GM23338 (cell line): ENCODE measurements at regions not wholly inside any gene's neighbourhood (a gene's known extent, or its start where the extent isn't known, plus 50 kb on each side); places are given as distances from the start of the nearest gene placed in this dataset.

Source experiments
- ATAC-seq: fragments of 200-7000 bp; cut with Tn5 transposase; 3 replicates; pipeline ENCODE4 v1.9.1; 2020
- DNase-seq: peaks from one replicate; pipeline ENCODE4 v3.0.0-alpha.2; 2015; ENCODE audit warnings: low spot score
- H2AFZ ChIP-seq: fragments of 200-600 bp; sonication (generic); 2 replicates; pipeline ENCODE4 v1.8.0; 2016; ENCODE audit warnings: antibody characterized with exemption, mild to moderate bottlenecking, moderate library complexity
- H3F3A ChIP-seq: fragments of 200-600 bp; sonication (generic); replicated peaks from 2 replicates; pipeline ENCODE4 v1.8.0; 2017; ENCODE audit warnings: antibody characterized with exemption, mixed run types, low read depth
- H3K27ac ChIP-seq: fragments of 200-600 bp; sonication (generic); 2 replicates; pipeline ENCODE4 v1.6.1; 2016; ENCODE audit warnings: low read depth
- H3K27me3 ChIP-seq: fragments of 200-600 bp; sonication (generic); 2 replicates; pipeline ENCODE4 v1.8.0; 2016; ENCODE audit warnings: mild to moderate bottlenecking, mixed run types, moderate library complexity; ENCODE audit not compliant: insufficient read depth
- H3K36me3 ChIP-seq: fragments of 200-600 bp; sonication (generic); 2 replicates; pipeline ENCODE4 v1.8.0; 2016; ENCODE audit warnings: mild to moderate bottlenecking; ENCODE audit not compliant: insufficient read depth
- H3K4me1 ChIP-seq: fragments of 200-600 bp; sonication (generic); 2 replicates; pipeline ENCODE4 v1.8.0; 2016; ENCODE audit warnings: mild to moderate bottlenecking, moderate library complexity; ENCODE audit not compliant: insufficient read depth
- H3K4me2 ChIP-seq: fragments of 200-600 bp; sonication (generic); 2 replicates; pipeline ENCODE4 v1.7.1; 2017; ENCODE audit warnings: mixed run types
- H3K4me3 ChIP-seq: fragments of 200-600 bp; sonication (generic); 2 replicates; pipeline ENCODE4 v1.6.1; 2016; ENCODE audit warnings: mixed run types
- H3K79me2 ChIP-seq: fragments of 200-600 bp; sonication (generic); replicated peaks from 2 replicates; pipeline ENCODE4 v1.8.0; 2017; ENCODE audit warnings: mild to moderate bottlenecking; ENCODE audit not compliant: insufficient read depth
- H3K9me2 ChIP-seq: fragments of 200-600 bp; sonication (generic); 2 replicates; pipeline ENCODE4 v1.8.0; 2017; ENCODE audit not compliant: insufficient read depth
- H4K20me1 ChIP-seq: fragments of 200-600 bp; sonication (generic); replicated peaks from 2 replicates; pipeline ENCODE4 v1.8.0; 2017; ENCODE audit warnings: mild to moderate bottlenecking; ENCODE audit not compliant: insufficient read depth
- H3K27ac Mint-ChIP-seq: 2 replicates; pipeline ENCODE4 v1.8.0; 2020; ENCODE audit warnings: inconsistent platforms, mild to moderate bottlenecking, moderate library complexity, mixed read lengths
- H3K27me3 Mint-ChIP-seq: 3 replicates; pipeline ENCODE4 v1.8.0; 2022; ENCODE audit warnings: low read depth, mild to moderate bottlenecking, moderate library complexity, mixed read lengths, inconsistent platforms; ENCODE audit not compliant: insufficient read depth, poor library complexity
- H3K36me3 Mint-ChIP-seq: 3 replicates; pipeline ENCODE4 v1.8.0; 2021; ENCODE audit warnings: low read depth, mild to moderate bottlenecking, inconsistent platforms, moderate library complexity, mixed read lengths
- H3K4me1 Mint-ChIP-seq: 3 replicates; pipeline ENCODE4 v1.8.0; 2020; ENCODE audit warnings: mild to moderate bottlenecking, inconsistent platforms, mixed read lengths
- H3K4me3 Mint-ChIP-seq: 3 replicates; pipeline ENCODE4 v1.8.0; 2021; ENCODE audit warnings: moderate library complexity, mild to moderate bottlenecking, inconsistent platforms, mixed read lengths
- H3K9me3 Mint-ChIP-seq: 3 replicates; pipeline ENCODE4 v1.8.0; 2020; ENCODE audit warnings: moderate library complexity, mild to moderate bottlenecking, inconsistent platforms, mixed read lengths
- CREB1 ChIP-seq: fragments of 250-450 bp; sonication (Bioruptor Pico); IDR thresholded peaks from 2 replicates; pipeline ENCODE4 v1.5.0; 2020; ENCODE audit warnings: low read depth, mild to moderate bottlenecking, moderate library complexity
- EZH2 ChIP-seq: fragments of 200-600 bp; sonication (generic); IDR thresholded peaks from one replicate; pipeline ENCODE4 v1.8.0; 2017; ENCODE audit warnings: antibody characterized with exemption, mild to moderate bottlenecking, low read depth; ENCODE audit not compliant: unreplicated experiment
- EZH2phosphoT487 ChIP-seq: fragments of 200-600 bp; sonication (generic); IDR thresholded peaks from one replicate; pipeline ENCODE4 v1.8.1; 2018; ENCODE audit warnings: antibody characterized with exemption; ENCODE audit not compliant: unreplicated experiment
- JUNB ChIP-seq: IDR thresholded peaks from one replicate; pipeline ENCODE4 v1.6.1; 2016; ENCODE audit warnings: antibody characterized with exemption; ENCODE audit not compliant: unreplicated experiment
- NANOG ChIP-seq: IDR thresholded peaks from 2 replicates; pipeline ENCODE4 v1.6.1; 2016; ENCODE audit warnings: antibody characterized with exemption, borderline replicate concordance
- POLR2AphosphoS5 ChIP-seq: IDR thresholded peaks from 2 replicates; pipeline ENCODE4 v1.6.1; 2016; ENCODE audit warnings: antibody characterized with exemption, low read depth
- STAT1 ChIP-seq: IDR thresholded peaks from one replicate; pipeline ENCODE4 v1.6.1; 2016; ENCODE audit warnings: antibody characterized with exemption; ENCODE audit not compliant: unreplicated experiment
- ZNF114 ChIP-seq: fragments of 250-450 bp; sonication (Bioruptor Pico); IDR thresholded peaks from 2 replicates; pipeline ENCODE4 v1.5.0; 2020; ENCODE audit warnings: mild to moderate bottlenecking, moderate library complexity
- ZNF331 ChIP-seq: fragments of 250-450 bp; sonication (Bioruptor Pico); IDR thresholded peaks from 2 replicates; pipeline ENCODE4 v1.5.0; 2020; ENCODE audit warnings: low read depth, mild to moderate bottlenecking, moderate library complexity
- TF ChIP-seq, protein P1 (sequence below): IDR thresholded peaks from one replicate; pipeline ENCODE4 v1.6.1; 2018; ENCODE audit warnings: antibody characterized with exemption; ENCODE audit not compliant: unreplicated experiment
- TF ChIP-seq, protein P2 (sequence below): IDR thresholded peaks from 2 replicates; pipeline ENCODE4 v1.6.1; 2016; ENCODE audit warnings: antibody characterized with exemption
- TF ChIP-seq, protein P3 (sequence below), 2 experiments: fragments of 200-600 bp in 1 of 2; sonication (generic) in 1 of 2; conservative IDR thresholded peaks; 2 replicates each; pipeline versions ENCODE4 v1.5.1 to v1.6.1; 2016 to 2017; ENCODE audit warnings: antibody characterized with exemption in 2 of 2, low read depth in 2 of 2, mild to moderate bottlenecking in 2 of 2, moderate library complexity in 1 of 2
- TF ChIP-seq, protein P4 (sequence below): fragments of 250-450 bp; sonication (Bioruptor Pico); IDR thresholded peaks from 2 replicates; pipeline ENCODE4 v1.5.0; 2020; ENCODE audit warnings: mild to moderate bottlenecking, moderate library complexity

DNA sequence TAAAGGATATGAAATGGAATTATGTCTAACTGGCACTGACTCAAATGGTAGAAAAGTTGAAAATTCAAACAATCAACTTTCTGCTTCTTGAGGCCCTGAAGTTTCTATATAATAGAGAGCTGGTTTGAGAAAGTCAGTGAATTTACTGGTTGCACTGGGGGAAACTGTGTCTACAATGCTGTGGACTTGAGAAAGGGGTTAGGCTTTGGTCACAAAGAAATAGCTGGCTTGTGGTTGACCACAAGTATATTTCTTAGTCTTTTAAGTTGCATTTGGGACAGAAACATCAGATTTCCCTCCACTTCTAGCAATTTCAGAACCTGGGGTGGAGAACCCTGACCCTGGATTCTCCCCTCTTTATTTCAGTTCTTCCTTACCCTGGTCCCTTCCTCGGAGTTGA lies 192.6 kb upstream of the ACTBL2 start:
- H3K4me1 Mint-ChIP-seq = peaks cover 8% of the 10 kb centered on the region; the same call in 2 of the 3 replicates
- Histone ChIP-seq H3K4me2 (no peak overlapping the region), H2AFZ (no peak overlapping the region), H3K36me3 (no peaks in the 10 kb centered on the region), H3K27me3 (no peaks in the 10 kb centered on the region), H3K4me3 (no peak overlapping the region), H3K27ac (no peak overlapping the region), H3F3A (no peaks in the 10 kb centered on the region), H3K4me1 (0 out of 2 replicates have a peak, but pooled peaks cover 6% of the 10 kb centered on the region), H3K9me2 (no peaks in the 10 kb centered on the region; the same call in 1 of the 2 replicates), H3K79me2 (no peaks in the 10 kb centered on the region), H4K20me1 (no peaks in the 10 kb centered on the region)
- H3K36me3 Mint-ChIP-seq = no peaks in the 10 kb centered on the region
- H3K27me3 Mint-ChIP-seq = peaks cover 4% of the 10 kb centered on the region
- H3K9me3 Mint-ChIP-seq = no peaks in the 10 kb centered on the region
- no peak overlapping the region for H3K27ac Mint-ChIP-seq
- DNase-seq (no peak), ATAC-seq (no peak)
- TF ChIP-seq NANOG (no peak), STAT1 (no peak), EZH2phosphoT487 (no peak), POLR2AphosphoS5 (no peak), CREB1 (CRISPR knock-in tag) (no peak), ZNF331 (CRISPR knock-in tag) (no peak), EZH2 (no peak), ZNF114 (no peak), JUNB (no peak)
- TF ChIP-seq, protein P1, sequence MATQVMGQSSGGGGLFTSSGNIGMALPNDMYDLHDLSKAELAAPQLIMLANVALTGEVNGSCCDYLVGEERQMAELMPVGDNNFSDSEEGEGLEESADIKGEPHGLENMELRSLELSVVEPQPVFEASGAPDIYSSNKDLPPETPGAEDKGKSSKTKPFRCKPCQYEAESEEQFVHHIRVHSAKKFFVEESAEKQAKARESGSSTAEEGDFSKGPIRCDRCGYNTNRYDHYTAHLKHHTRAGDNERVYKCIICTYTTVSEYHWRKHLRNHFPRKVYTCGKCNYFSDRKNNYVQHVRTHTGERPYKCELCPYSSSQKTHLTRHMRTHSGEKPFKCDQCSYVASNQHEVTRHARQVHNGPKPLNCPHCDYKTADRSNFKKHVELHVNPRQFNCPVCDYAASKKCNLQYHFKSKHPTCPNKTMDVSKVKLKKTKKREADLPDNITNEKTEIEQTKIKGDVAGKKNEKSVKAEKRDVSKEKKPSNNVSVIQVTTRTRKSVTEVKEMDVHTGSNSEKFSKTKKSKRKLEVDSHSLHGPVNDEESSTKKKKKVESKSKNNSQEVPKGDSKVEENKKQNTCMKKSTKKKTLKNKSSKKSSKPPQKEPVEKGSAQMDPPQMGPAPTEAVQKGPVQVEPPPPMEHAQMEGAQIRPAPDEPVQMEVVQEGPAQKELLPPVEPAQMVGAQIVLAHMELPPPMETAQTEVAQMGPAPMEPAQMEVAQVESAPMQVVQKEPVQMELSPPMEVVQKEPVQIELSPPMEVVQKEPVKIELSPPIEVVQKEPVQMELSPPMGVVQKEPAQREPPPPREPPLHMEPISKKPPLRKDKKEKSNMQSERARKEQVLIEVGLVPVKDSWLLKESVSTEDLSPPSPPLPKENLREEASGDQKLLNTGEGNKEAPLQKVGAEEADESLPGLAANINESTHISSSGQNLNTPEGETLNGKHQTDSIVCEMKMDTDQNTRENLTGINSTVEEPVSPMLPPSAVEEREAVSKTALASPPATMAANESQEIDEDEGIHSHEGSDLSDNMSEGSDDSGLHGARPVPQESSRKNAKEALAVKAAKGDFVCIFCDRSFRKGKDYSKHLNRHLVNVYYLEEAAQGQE = no peak
- TF ChIP-seq, protein P2, sequence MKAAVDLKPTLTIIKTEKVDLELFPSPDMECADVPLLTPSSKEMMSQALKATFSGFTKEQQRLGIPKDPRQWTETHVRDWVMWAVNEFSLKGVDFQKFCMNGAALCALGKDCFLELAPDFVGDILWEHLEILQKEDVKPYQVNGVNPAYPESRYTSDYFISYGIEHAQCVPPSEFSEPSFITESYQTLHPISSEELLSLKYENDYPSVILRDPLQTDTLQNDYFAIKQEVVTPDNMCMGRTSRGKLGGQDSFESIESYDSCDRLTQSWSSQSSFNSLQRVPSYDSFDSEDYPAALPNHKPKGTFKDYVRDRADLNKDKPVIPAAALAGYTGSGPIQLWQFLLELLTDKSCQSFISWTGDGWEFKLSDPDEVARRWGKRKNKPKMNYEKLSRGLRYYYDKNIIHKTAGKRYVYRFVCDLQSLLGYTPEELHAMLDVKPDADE = no peak
- TF ChIP-seq, protein P3, sequence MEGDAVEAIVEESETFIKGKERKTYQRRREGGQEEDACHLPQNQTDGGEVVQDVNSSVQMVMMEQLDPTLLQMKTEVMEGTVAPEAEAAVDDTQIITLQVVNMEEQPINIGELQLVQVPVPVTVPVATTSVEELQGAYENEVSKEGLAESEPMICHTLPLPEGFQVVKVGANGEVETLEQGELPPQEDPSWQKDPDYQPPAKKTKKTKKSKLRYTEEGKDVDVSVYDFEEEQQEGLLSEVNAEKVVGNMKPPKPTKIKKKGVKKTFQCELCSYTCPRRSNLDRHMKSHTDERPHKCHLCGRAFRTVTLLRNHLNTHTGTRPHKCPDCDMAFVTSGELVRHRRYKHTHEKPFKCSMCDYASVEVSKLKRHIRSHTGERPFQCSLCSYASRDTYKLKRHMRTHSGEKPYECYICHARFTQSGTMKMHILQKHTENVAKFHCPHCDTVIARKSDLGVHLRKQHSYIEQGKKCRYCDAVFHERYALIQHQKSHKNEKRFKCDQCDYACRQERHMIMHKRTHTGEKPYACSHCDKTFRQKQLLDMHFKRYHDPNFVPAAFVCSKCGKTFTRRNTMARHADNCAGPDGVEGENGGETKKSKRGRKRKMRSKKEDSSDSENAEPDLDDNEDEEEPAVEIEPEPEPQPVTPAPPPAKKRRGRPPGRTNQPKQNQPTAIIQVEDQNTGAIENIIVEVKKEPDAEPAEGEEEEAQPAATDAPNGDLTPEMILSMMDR (conservative IDR thresholded peaks at IDR 0.05; ENCODE audit: low read depth in 2 of 2) = no peak
- TF ChIP-seq, protein P4, sequence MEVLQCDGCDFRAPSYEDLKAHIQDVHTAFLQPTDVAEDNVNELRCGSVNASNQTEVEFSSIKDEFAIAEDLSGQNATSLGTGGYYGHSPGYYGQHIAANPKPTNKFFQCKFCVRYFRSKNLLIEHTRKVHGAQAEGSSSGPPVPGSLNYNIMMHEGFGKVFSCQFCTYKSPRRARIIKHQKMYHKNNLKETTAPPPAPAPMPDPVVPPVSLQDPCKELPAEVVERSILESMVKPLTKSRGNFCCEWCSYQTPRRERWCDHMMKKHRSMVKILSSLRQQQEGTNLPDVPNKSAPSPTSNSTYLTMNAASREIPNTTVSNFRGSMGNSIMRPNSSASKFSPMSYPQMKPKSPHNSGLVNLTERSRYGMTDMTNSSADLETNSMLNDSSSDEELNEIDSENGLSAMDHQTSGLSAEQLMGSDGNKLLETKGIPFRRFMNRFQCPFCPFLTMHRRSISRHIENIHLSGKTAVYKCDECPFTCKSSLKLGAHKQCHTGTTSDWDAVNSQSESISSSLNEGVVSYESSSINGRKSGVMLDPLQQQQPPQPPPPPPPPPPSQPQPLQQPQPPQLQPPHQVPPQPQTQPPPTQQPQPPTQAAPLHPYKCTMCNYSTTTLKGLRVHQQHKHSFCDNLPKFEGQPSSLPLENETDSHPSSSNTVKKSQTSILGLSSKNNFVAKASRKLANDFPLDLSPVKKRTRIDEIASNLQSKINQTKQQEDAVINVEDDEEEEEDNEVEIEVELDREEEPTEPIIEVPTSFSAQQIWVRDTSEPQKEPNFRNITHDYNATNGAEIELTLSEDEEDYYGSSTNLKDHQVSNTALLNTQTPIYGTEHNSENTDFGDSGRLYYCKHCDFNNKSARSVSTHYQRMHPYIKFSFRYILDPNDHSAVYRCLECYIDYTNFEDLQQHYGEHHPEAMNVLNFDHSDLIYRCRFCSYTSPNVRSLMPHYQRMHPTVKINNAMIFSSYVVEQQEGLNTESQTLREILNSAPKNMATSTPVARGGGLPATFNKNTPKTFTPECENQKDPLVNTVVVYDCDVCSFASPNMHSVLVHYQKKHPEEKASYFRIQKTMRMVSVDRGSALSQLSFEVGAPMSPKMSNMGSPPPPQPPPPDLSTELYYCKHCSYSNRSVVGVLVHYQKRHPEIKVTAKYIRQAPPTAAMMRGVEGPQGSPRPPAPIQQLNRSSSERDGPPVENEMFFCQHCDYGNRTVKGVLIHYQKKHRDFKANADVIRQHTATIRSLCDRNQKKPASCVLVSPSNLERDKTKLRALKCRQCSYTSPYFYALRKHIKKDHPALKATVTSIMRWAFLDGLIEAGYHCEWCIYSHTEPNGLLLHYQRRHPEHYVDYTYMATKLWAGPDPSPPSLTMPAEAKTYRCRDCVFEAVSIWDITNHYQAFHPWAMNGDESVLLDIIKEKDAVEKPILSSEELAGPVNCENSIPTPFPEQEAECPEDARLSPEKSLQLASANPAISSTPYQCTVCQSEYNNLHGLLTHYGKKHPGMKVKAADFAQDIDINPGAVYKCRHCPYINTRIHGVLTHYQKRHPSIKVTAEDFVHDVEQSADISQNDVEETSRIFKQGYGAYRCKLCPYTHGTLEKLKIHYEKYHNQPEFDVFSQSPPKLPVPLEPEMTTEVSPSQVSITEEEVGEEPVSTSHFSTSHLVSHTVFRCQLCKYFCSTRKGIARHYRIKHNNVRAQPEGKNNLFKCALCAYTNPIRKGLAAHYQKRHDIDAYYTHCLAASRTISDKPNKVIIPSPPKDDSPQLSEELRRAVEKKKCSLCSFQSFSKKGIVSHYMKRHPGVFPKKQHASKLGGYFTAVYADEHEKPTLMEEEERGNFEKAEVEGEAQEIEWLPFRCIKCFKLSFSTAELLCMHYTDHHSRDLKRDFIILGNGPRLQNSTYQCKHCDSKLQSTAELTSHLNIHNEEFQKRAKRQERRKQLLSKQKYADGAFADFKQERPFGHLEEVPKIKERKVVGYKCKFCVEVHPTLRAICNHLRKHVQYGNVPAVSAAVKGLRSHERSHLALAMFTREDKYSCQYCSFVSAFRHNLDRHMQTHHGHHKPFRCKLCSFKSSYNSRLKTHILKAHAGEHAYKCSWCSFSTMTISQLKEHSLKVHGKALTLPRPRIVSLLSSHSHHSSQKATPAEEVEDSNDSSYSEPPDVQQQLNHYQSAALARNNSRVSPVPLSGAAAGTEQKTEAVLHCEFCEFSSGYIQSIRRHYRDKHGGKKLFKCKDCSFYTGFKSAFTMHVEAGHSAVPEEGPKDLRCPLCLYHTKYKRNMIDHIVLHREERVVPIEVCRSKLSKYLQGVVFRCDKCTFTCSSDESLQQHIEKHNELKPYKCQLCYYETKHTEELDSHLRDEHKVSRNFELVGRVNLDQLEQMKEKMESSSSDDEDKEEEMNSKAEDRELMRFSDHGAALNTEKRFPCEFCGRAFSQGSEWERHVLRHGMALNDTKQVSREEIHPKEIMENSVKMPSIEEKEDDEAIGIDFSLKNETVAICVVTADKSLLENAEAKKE = no peak
- no peak overlapping the region for H3K4me3 Mint-ChIP-seq
